Neural progenitor cell (in vitro differentiated cells): ENCODE measurements at regions not wholly inside any gene's neighbourhood (a gene's known extent, or its start where the extent isn't known, plus 50 kb on each side); places are given as distances from the start of the nearest gene placed in this dataset.

Experiments used
- DNase-seq: peaks from one replicate; pipeline ENCODE4 v3.0.0-alpha.2; 2016; ENCODE audit warnings: low spot score
- H2AFZ ChIP-seq: fragments of 200-600 bp; sonication (generic); replicated peaks from 2 replicates; pipeline ENCODE4 v1.6.1; 2016; ENCODE audit warnings: antibody characterized with exemption
- H3F3A ChIP-seq: fragments of 200-600 bp; sonication (generic); 2 replicates; pipeline ENCODE4 v1.6.1; 2016; ENCODE audit warnings: antibody characterized with exemption, low read depth
- H3K27ac ChIP-seq: fragments of 200-600 bp; sonication (generic); 2 replicates; pipeline ENCODE4 v1.5.1; 2016; ENCODE audit warnings: mild to moderate bottlenecking
- H3K27me3 ChIP-seq: fragments of 200-600 bp; sonication (generic); 2 replicates; pipeline ENCODE4 v1.6.1; 2016; ENCODE audit warnings: mild to moderate bottlenecking, moderate library complexity
- H3K36me3 ChIP-seq: fragments of 200-600 bp; sonication (generic); 2 replicates; pipeline ENCODE4 v1.5.1; 2016
- H3K4me1 ChIP-seq: fragments of 200-600 bp; sonication (generic); 2 replicates; pipeline ENCODE4 v1.6.1; 2016; ENCODE audit warnings: mixed run types
- H3K4me2 ChIP-seq: fragments of 200-600 bp; sonication (generic); 2 replicates; pipeline ENCODE4 v1.6.1; 2016
- H3K4me3 ChIP-seq: fragments of 200-600 bp; sonication (generic); 2 replicates; pipeline ENCODE4 v1.5.1; 2016
- H3K79me2 ChIP-seq: fragments of 200-600 bp; sonication (generic); 2 replicates; pipeline ENCODE4 v1.6.1; 2016; ENCODE audit warnings: low read depth
- H3K9ac ChIP-seq: fragments of 200-600 bp; sonication (generic); 2 replicates; pipeline ENCODE4 v1.6.1; 2016
- H3K9me3 ChIP-seq: fragments of 200-600 bp; sonication (generic); 2 replicates; pipeline ENCODE4 v1.5.1; 2016; ENCODE audit warnings: low read depth
- H4K20me1 ChIP-seq: fragments of 200-600 bp; sonication (generic); 2 replicates; pipeline ENCODE4 v1.6.1; 2016; ENCODE audit warnings: low read depth
- H3K27ac Mint-ChIP-seq: 3 replicates; pipeline ENCODE4 v1.8.0; 2021; ENCODE audit warnings: mixed read lengths
- H3K27me3 Mint-ChIP-seq: 2 replicates; pipeline ENCODE4 v1.8.0; 2022; ENCODE audit warnings: low read depth, mild to moderate bottlenecking, inconsistent platforms, moderate library complexity, mixed read lengths; ENCODE audit not compliant: insufficient read depth
- H3K36me3 Mint-ChIP-seq: 3 replicates; pipeline ENCODE4 v1.8.0; 2021; ENCODE audit warnings: mixed read lengths
- H3K4me1 Mint-ChIP-seq: 3 replicates; pipeline ENCODE4 v1.8.0; 2021; ENCODE audit warnings: mixed read lengths
- H3K4me3 Mint-ChIP-seq: 3 replicates; pipeline ENCODE4 v1.8.0; 2021; ENCODE audit warnings: mild to moderate bottlenecking, moderate library complexity, mixed read lengths
- H3K9me3 Mint-ChIP-seq: 3 replicates; pipeline ENCODE4 v1.8.0; 2020; ENCODE audit warnings: mixed read lengths
- EZH2 ChIP-seq: fragments of 200-600 bp; sonication (generic); IDR thresholded peaks from 2 replicates; pipeline ENCODE4 v1.6.1; 2017; ENCODE audit warnings: antibody characterized with exemption, mild to moderate bottlenecking, moderate library complexity
- EZH2phosphoT487 ChIP-seq: fragments of 200-600 bp; sonication (generic); IDR thresholded peaks from 2 replicates; pipeline ENCODE4 v1.6.1; 2017; ENCODE audit warnings: antibody characterized with exemption
- TF ChIP-seq, protein P1 (sequence below): fragments of 200-600 bp; sonication (generic); IDR thresholded peaks from 2 replicates; pipeline ENCODE4 v1.5.1; 2017; ENCODE audit warnings: antibody characterized with exemption, mild to moderate bottlenecking

GRCh38 chr4:134961963-134962362 lies 760.4 kb upstream of the PABPC4L start:
- no peaks in the 10 kb centered on the region for H4K20me1 ChIP-seq
- H3F3A ChIP-seq = no peaks in the 10 kb centered on the region
- no peak overlapping the region for H3K9ac ChIP-seq
- H3K4me2 ChIP-seq = no peak overlapping the region
- no peak overlapping the region for H2AFZ ChIP-seq
- DNase-seq = no peak
- no peak for TF ChIP-seq EZH2
- no peak for TF ChIP-seq EZH2phosphoT487
- TF ChIP-seq, protein P1, sequence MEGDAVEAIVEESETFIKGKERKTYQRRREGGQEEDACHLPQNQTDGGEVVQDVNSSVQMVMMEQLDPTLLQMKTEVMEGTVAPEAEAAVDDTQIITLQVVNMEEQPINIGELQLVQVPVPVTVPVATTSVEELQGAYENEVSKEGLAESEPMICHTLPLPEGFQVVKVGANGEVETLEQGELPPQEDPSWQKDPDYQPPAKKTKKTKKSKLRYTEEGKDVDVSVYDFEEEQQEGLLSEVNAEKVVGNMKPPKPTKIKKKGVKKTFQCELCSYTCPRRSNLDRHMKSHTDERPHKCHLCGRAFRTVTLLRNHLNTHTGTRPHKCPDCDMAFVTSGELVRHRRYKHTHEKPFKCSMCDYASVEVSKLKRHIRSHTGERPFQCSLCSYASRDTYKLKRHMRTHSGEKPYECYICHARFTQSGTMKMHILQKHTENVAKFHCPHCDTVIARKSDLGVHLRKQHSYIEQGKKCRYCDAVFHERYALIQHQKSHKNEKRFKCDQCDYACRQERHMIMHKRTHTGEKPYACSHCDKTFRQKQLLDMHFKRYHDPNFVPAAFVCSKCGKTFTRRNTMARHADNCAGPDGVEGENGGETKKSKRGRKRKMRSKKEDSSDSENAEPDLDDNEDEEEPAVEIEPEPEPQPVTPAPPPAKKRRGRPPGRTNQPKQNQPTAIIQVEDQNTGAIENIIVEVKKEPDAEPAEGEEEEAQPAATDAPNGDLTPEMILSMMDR = no peak
- Mint-ChIP-seq H3K36me3 (no peaks in the 10 kb centered on the region), H3K27ac (no peak overlapping the region), H3K4me1 (no peaks in the 10 kb centered on the region), H3K9me3 (peaks cover 7% of the 10 kb centered on the region), H3K4me3 (no peak overlapping the region), H3K27me3 (peaks cover 3% of the 10 kb centered on the region)
- H3K4me1 ChIP-seq = no peaks in the 10 kb centered on the region
- H3K4me3 ChIP-seq = no peak overlapping the region
- H3K9me3 ChIP-seq = no peaks in the 10 kb centered on the region
- no peaks in the 10 kb centered on the region for H3K79me2 ChIP-seq
- H3K27ac ChIP-seq = no peak overlapping the region
- H3K36me3 ChIP-seq = no peaks in the 10 kb centered on the region
- no peaks in the 10 kb centered on the region for H3K27me3 ChIP-seq

GRCh38 chr4:134958862-134959261 lies 757.3 kb upstream of the PABPC4L start:
- Histone ChIP-seq H2AFZ (no peak overlapping the region), H3K9me3 (no peaks in the 10 kb centered on the region), H3K36me3 (no peaks in the 10 kb centered on the region), H3K79me2 (no peaks in the 10 kb centered on the region), H4K20me1 (no peaks in the 10 kb centered on the region), H3K27ac (no peak overlapping the region), H3K9ac (no peak overlapping the region), H3K4me2 (no peak overlapping the region), H3K4me3 (no peak overlapping the region), H3F3A (no peaks in the 10 kb centered on the region), H3K27me3 (no peaks in the 10 kb centered on the region), H3K4me1 (no peaks in the 10 kb centered on the region)
- Mint-ChIP-seq H3K27me3 (peaks cover 3% of the 10 kb centered on the region), H3K4me3 (no peak overlapping the region), H3K9me3 (peaks cover 7% of the 10 kb centered on the region), H3K4me1 (no peaks in the 10 kb centered on the region), H3K27ac (no peak overlapping the region), H3K36me3 (no peaks in the 10 kb centered on the region)
- TF ChIP-seq EZH2phosphoT487 = no peak
- TF ChIP-seq, protein P1 = no peak
- TF ChIP-seq EZH2 = no peak
- DNase-seq = no peak

GRCh38 chr4:134955059-134955458 lies 753.5 kb upstream of the PABPC4L start:
- Mint-ChIP-seq H3K27ac (no peak overlapping the region), H3K9me3 (no peaks in the 10 kb centered on the region), H3K4me1 (no peaks in the 10 kb centered on the region), H3K36me3 (no peaks in the 10 kb centered on the region), H3K4me3 (no peak overlapping the region), H3K27me3 (peaks cover 3% of the 10 kb centered on the region)
- Histone ChIP-seq H3K27ac (no peak overlapping the region), H3K4me3 (no peak overlapping the region), H3K4me2 (no peak overlapping the region), H3K79me2 (no peaks in the 10 kb centered on the region), H3F3A (no peaks in the 10 kb centered on the region), H3K9me3 (no peaks in the 10 kb centered on the region), H3K9ac (no peak overlapping the region), H3K27me3 (no peaks in the 10 kb centered on the region), H2AFZ (no peak overlapping the region), H3K36me3 (no peaks in the 10 kb centered on the region), H4K20me1 (no peaks in the 10 kb centered on the region), H3K4me1 (no peaks in the 10 kb centered on the region)
- no peak for DNase-seq
- TF ChIP-seq EZH2 (no peak), EZH2phosphoT487 (no peak)
- TF ChIP-seq, protein P1 = no peak

DNA sequence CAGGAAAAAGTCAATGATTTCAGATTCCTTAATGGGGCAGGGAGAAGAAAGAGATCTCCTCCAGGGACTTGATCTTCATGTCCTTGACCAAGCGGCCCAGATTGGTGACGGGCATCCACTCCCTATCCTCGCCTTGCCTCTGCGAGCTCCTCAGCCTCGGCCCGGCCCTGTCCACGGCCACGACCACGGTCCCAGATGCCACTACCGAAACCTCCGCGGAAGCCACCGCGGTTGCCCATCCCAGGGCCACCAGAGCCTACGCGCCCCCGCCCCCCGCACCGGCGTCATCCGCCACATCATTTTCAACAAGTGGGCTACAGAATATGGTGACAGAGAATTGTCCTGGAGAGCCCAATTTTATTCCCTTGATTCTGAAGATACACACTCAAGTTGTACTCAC lies 751.2 kb upstream of the PABPC4L start:
- Histone ChIP-seq H3K4me1 (no peaks in the 10 kb centered on the region), H3K79me2 (no peaks in the 10 kb centered on the region), H3K4me2 (no peak overlapping the region), H3K36me3 (no peaks in the 10 kb centered on the region), H2AFZ (no peak overlapping the region), H3K9me3 (no peaks in the 10 kb centered on the region), H3K27me3 (no peaks in the 10 kb centered on the region), H3K4me3 (no peak overlapping the region), H3K9ac (no peak overlapping the region), H3K27ac (no peak overlapping the region), H4K20me1 (no peaks in the 10 kb centered on the region), H3F3A (no peaks in the 10 kb centered on the region)
- DNase-seq = no peak
- Mint-ChIP-seq H3K27me3 (no peaks in the 10 kb centered on the region), H3K4me3 (no peak overlapping the region), H3K4me1 (no peaks in the 10 kb centered on the region), H3K27ac (no peak overlapping the region), H3K9me3 (no peaks in the 10 kb centered on the region), H3K36me3 (no peaks in the 10 kb centered on the region)
- TF ChIP-seq, protein P1 = no peak
- TF ChIP-seq EZH2phosphoT487 (no peak), EZH2 (no peak)
